Natural killer cell (primary cell): ENCODE measurements at regions not wholly inside any gene's neighbourhood (a gene's known extent, or its start where the extent isn't known, plus 50 kb on each side); places are given as distances from the start of the nearest gene placed in this dataset.

Experiments
- ATAC-seq, 3 donors: fragments of 150-1000 bp in 2 of 3; fragments of 200-7000 bp in 1 of 3; cut with Tn5 transposase; 1 replicate in 1 of 3; 2 replicates in 2 of 3; pipeline ENCODE4 v1.10.0; 2021; ENCODE audit warnings: mild to moderate bottlenecking in 2 of 3, moderate library complexity in 2 of 3
- DNase-seq, 2 donors: peaks; one replicate each; pipeline versions ENCODE4 v3.0.0 to v3.0.0-alpha.2; 2013 to 2021; ENCODE audit warnings: mixed read lengths in 1 of 2
- H3K27ac ChIP-seq: one replicate; pipeline ENCODE4 v1.5.1; 2013; ENCODE audit warnings: mild to moderate bottlenecking, low read length
- H3K27me3 ChIP-seq: one replicate; pipeline ENCODE4 v1.6.1; 2013; ENCODE audit warnings: low read length; ENCODE audit not compliant: control insufficient read depth, insufficient read depth
- H3K36me3 ChIP-seq: one replicate; pipeline ENCODE4 v1.6.1; 2013; ENCODE audit warnings: low read length; ENCODE audit not compliant: control insufficient read depth, insufficient read depth
- H3K4me1 ChIP-seq: one replicate; pipeline ENCODE4 v1.6.1; 2013; ENCODE audit warnings: low read length; ENCODE audit not compliant: control insufficient read depth, insufficient read depth
- H3K4me3 ChIP-seq: one replicate; pipeline ENCODE4 v1.5.1; 2013; ENCODE audit warnings: low read length
- H3K9me3 ChIP-seq: one replicate; pipeline ENCODE4 v1.6.1; 2013; ENCODE audit warnings: low read length; ENCODE audit not compliant: control insufficient read depth, insufficient read depth
- H3K27ac Mint-ChIP-seq, 2 donors: one replicate each; pipeline ENCODE4 v1.8.0; 2022; ENCODE audit warnings: mild to moderate bottlenecking in 2 of 2, mixed read lengths in 2 of 2, moderate library complexity in 1 of 2
- H3K27me3 Mint-ChIP-seq, 2 donors: one replicate each; pipeline ENCODE4 v1.8.0; 2022; ENCODE audit warnings: low read depth in 2 of 2, mixed read lengths in 2 of 2
- H3K36me3 Mint-ChIP-seq: one replicate; pipeline ENCODE4 v1.8.0; 2022; ENCODE audit warnings: mixed read lengths
- H3K4me1 Mint-ChIP-seq, 2 donors: one replicate each; pipeline ENCODE4 v1.8.0; 2022; ENCODE audit warnings: mixed read lengths in 2 of 2
- H3K4me3 Mint-ChIP-seq: one replicate; pipeline ENCODE4 v1.8.0; 2022; ENCODE audit warnings: mild to moderate bottlenecking, moderate library complexity, mixed read lengths
- H3K9me3 Mint-ChIP-seq, 2 donors: one replicate each; pipeline ENCODE4 v1.8.0; 2022; ENCODE audit warnings: mixed read lengths in 2 of 2
- whole genome bisulfite sequencing: methylation state at CpG from one replicate; pipeline ENCODE4 v1.1.7; 2013; ENCODE audit warnings: missing lambda C conversion rate; ENCODE audit not compliant: insufficient coverage; 5-methylcytosine and 5-hydroxymethylcytosine counted together
- intact Hi-C: fragments of 100-400 bp; cut with micrococcal nuclease; formaldehyde crosslinking; loops from one replicate; pipeline ENCODE4 v1.14.2; 2022
- TF ChIP-seq, protein P1 (sequence below): fragments of 200-600 bp; IDR thresholded peaks from one replicate; pipeline ENCODE4 v1.8.0; 2022; ENCODE audit warnings: antibody characterized with exemption

DNA sequence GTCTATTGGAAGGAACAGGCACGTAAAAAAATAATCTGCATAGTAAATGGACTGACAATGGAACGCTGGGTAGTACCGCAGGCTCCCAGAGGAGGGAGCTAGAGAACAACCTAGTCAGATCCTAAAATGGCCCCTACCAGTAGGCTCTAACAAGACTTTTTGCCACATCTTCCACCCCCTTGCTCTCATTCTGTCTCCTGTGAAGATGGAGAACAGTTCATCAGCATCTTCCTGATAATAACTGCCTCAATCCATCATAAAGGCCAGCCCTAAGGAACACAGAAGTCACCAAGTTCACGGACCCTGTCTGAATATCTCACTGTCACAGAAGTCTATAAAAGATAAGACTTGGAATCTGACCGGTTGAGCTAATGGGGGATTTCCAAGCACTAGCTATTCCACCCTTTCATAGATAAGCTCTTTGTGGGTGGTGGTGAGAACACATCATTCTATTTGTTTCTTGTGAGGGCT lies 133.4 kb downstream of the SLC1A3 start:
- Histone ChIP-seq H3K4me3 (no peak overlapping the region), H3K27me3 (no peaks in the 10 kb centered on the region), H3K27ac (no peak overlapping the region), H3K9me3 (no peaks in the 10 kb centered on the region), H3K36me3 (no peaks in the 10 kb centered on the region), H3K4me1 (peaks cover 6% of the 10 kb centered on the region)
- intact Hi-C loops: loop anchor here (1.0 to 5.0 kb wide), 2 partner anchors 131 to 203 kb away; no protein-coding TSS in a partner anchor
- Mint-ChIP-seq H3K4me1 (peaks cover under 1 to 7% of the 10 kb centered on the region in 2 donors), H3K9me3 (no peaks in the 10 kb centered on the region), H3K27me3 (peaks cover 24 to 36% of the 10 kb centered on the region in 2 donors), H3K4me3 (no peak overlapping the region), H3K27ac (no peak overlapping the region), H3K36me3 (no peaks in the 10 kb centered on the region)
- TF ChIP-seq, protein P1, sequence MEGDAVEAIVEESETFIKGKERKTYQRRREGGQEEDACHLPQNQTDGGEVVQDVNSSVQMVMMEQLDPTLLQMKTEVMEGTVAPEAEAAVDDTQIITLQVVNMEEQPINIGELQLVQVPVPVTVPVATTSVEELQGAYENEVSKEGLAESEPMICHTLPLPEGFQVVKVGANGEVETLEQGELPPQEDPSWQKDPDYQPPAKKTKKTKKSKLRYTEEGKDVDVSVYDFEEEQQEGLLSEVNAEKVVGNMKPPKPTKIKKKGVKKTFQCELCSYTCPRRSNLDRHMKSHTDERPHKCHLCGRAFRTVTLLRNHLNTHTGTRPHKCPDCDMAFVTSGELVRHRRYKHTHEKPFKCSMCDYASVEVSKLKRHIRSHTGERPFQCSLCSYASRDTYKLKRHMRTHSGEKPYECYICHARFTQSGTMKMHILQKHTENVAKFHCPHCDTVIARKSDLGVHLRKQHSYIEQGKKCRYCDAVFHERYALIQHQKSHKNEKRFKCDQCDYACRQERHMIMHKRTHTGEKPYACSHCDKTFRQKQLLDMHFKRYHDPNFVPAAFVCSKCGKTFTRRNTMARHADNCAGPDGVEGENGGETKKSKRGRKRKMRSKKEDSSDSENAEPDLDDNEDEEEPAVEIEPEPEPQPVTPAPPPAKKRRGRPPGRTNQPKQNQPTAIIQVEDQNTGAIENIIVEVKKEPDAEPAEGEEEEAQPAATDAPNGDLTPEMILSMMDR: peak; percentile 67
- DNase-seq (peak; percentile 65 to 80), ATAC-seq (peak; percentile 82 to 97 (median 93))
- 25% methylated on average over 4 of the region's 5 CpGs for WGBS

GRCh38 chr5:36740259-36740898 lies 134.0 kb downstream of the SLC1A3 start:
- no peak overlapping the region for H3K27ac ChIP-seq
- Mint-ChIP-seq H3K4me3 (no peak overlapping the region), H3K27me3 (peaks cover 25 to 42% of the 10 kb centered on the region in 2 donors), H3K36me3 (no peaks in the 10 kb centered on the region), H3K9me3 (no peaks in the 10 kb centered on the region), H3K27ac (no peak overlapping the region), H3K4me1 (peaks cover 5 to 12% of the 10 kb centered on the region in 2 donors)
- H3K9me3 ChIP-seq: no peaks in the 10 kb centered on the region
- H3K4me3 ChIP-seq: no peak overlapping the region
- TF ChIP-seq, protein P1: no peak
- WGBS: 93% methylated on average over 7 of the region's 8 CpGs
- intact Hi-C loops: no loop called here
- no peaks in the 10 kb centered on the region for H3K27me3 ChIP-seq
- no peaks in the 10 kb centered on the region for H3K36me3 ChIP-seq
- ATAC-seq: no peak
- H3K4me1 ChIP-seq: peaks cover 12% of the 10 kb centered on the region
- DNase-seq: no peak

DNA sequence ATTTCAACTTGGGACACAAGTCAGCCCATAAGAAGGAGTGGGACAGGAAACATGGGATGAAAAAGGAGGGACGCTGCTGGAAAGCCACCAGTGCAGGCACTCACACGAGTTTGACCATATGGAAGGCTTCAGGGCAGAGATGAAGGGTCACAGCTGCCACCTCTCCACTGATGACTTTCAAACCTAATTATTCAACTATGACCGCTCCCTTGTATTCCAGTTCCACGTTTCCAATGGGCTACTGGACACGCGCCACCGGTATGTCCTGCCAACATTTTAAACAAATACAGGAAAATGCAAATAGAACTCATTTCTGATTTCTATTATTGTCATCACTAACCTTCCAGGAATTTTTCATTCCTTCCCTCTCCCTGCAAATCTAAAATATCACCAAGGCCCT lies 134.7 kb downstream of the SLC1A3 start:
- H3K4me1 ChIP-seq: peaks cover 14% of the 10 kb centered on the region
- ATAC-seq: no peak
- H3K4me3 Mint-ChIP-seq: no peak overlapping the region
- no peak overlapping the region for H3K27ac ChIP-seq
- TF ChIP-seq, protein P1: no peak
- intact Hi-C loops: no loop called here
- H3K4me1 Mint-ChIP-seq: peaks cover 5 to 16% of the 10 kb centered on the region in 2 donors
- WGBS: 94% methylated on average over 7 of the region's 7 CpGs
- H3K36me3 Mint-ChIP-seq: no peaks in the 10 kb centered on the region
- H3K9me3 ChIP-seq: no peaks in the 10 kb centered on the region
- H3K27me3 ChIP-seq: no peaks in the 10 kb centered on the region
- no peak overlapping the region for H3K4me3 ChIP-seq
- H3K27me3 Mint-ChIP-seq: peaks cover 27 to 49% of the 10 kb centered on the region in 2 donors
- DNase-seq: no peak
- H3K36me3 ChIP-seq: no peaks in the 10 kb centered on the region
- H3K9me3 Mint-ChIP-seq: no peaks in the 10 kb centered on the region
- no peak overlapping the region for H3K27ac Mint-ChIP-seq
